ENCODE measurements at regions not wholly inside any gene's neighbourhood (a gene's known extent, or its start where the extent isn't known, plus 50 kb on each side); places are given as distances from the start of the nearest gene placed in this dataset.

DNA sequence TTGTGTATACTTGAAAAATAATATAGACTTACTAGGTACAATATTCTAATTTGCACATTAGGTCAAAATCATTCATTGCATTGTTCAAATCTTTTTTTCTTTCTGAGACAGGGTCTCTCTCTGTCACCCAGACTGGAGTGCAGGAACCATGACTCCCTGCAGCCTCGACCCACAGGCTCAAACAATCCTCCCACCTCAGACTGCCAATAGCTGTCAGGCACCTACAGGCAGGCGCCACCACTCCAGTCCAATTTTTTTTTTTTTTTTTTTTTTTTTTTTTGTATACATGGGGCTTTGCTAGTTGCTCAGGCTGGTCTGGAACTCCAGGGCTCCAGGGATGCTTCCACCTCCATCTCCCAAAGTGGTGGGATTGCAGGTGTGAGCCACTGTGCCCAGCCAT, 656.9 kb downstream of the KCNT2 start:
- Mint-ChIP-seq H3K4me1 (no peaks in the 10 kb centered on the region), H3K27me3 (ENCODE audit: low read depth) (no peaks in the 10 kb centered on the region), H3K9me3 (no peaks in the 10 kb centered on the region), H3K4me3 (no peak overlapping the region), H3K27ac (no peak overlapping the region), H3K36me3 (ENCODE audit: low read depth) (no peaks in the 10 kb centered on the region)
- TF ChIP-seq, protein P1, sequence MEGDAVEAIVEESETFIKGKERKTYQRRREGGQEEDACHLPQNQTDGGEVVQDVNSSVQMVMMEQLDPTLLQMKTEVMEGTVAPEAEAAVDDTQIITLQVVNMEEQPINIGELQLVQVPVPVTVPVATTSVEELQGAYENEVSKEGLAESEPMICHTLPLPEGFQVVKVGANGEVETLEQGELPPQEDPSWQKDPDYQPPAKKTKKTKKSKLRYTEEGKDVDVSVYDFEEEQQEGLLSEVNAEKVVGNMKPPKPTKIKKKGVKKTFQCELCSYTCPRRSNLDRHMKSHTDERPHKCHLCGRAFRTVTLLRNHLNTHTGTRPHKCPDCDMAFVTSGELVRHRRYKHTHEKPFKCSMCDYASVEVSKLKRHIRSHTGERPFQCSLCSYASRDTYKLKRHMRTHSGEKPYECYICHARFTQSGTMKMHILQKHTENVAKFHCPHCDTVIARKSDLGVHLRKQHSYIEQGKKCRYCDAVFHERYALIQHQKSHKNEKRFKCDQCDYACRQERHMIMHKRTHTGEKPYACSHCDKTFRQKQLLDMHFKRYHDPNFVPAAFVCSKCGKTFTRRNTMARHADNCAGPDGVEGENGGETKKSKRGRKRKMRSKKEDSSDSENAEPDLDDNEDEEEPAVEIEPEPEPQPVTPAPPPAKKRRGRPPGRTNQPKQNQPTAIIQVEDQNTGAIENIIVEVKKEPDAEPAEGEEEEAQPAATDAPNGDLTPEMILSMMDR (IDR thresholded peaks at IDR 0.05; ENCODE audit: unreplicated experiment in 3 of 3), result no peak

DNA sequence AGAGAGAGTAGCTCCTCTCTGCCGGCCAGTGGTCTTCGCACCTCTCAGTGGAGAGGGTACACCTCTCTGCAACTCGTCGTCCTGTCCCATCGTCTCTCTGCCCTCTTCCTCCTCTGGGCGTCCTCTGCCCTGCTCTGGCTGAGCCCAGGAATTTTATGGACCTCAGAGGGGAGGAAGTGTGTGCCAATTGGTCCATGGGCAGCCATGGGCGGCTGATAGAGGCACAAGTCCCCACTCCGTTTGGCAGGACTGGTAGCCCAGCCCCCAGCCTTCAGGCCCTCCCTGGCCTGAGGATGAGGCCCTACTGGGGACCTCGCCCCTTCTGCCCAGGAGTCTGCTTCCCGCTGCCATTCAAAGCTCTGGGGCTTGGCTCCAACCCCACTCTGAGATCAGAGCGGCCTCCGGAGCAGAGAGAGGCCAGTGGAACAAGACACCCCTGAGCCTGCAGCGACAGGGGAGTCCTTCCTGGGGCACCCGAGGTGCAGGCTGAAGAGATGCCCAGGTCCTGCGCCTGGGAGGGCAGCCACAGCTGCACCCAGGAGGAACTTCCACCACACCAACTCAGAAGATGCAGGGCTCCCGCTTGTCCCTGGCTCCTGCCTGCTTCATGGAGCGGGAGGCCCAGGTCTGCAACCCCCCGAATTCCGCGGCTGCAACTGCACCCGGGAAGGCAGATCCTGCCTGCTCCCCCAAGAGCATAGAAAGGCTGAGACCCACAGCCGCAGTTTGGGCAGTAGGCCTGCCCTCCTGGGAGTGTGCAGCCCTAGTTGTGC, 659.9 kb downstream of the KCNT2 start:
- Mint-ChIP-seq H3K36me3 (ENCODE audit: low read depth) (no peaks in the 10 kb centered on the region), H3K4me3 (no peak overlapping the region), H3K4me1 (no peaks in the 10 kb centered on the region), H3K9me3 (no peaks in the 10 kb centered on the region), H3K27me3 (ENCODE audit: low read depth) (no peaks in the 10 kb centered on the region), H3K27ac (no peak overlapping the region)
- TF ChIP-seq, protein P1 (IDR thresholded peaks at IDR 0.05; ENCODE audit: unreplicated experiment in 3 of 3), result no peak

DNA sequence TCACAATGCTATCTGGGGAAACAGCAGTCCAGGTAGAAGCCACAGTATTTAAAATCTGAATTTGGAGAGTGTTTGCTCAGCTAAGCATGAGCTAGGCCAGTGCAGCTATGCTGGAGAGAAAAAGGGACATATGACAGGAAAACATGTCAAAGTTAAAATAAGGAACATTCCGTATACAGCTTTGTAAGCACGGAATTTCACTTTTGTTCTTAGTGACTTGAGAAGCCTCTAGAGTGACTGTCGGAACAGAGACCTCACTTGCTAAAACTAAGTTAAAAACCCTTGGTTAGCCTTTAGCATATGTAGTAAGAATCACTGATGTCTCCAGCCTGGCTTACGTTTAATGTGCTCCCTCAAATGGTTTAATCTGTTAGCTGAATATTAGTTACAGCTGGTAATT, 661.7 kb downstream of the KCNT2 start:
- Mint-ChIP-seq H3K4me3 (no peak overlapping the region), H3K9me3 (no peaks in the 10 kb centered on the region), H3K4me1 (no peaks in the 10 kb centered on the region), H3K36me3 (ENCODE audit: low read depth) (no peaks in the 10 kb centered on the region), H3K27me3 (ENCODE audit: low read depth) (no peaks in the 10 kb centered on the region), H3K27ac (no peak overlapping the region)
- TF ChIP-seq, protein P1 (IDR thresholded peaks at IDR 0.05; ENCODE audit: unreplicated experiment in 3 of 3), result no peak

DNA sequence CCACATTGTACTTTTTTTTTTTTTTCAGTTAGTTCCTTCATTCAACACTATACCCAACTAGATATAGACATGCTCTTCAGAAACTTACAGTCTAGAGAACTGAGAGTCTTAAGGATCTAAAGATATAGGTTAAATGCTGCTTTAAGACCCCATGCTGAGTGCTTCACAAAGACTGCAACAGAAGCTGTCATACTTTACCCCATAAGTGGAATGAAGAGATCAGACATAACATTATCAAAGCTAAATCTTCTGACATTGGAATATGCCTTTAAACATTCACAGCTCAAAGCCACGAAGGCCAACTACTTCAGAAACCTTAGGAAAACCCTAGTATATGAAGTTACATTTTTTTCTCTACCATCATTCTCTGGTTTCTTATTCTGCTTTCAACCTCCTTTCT, 666.4 kb downstream of the KCNT2 start:
- Mint-ChIP-seq H3K4me3 (no peak overlapping the region), H3K9me3 (no peaks in the 10 kb centered on the region), H3K27ac (no peak overlapping the region), H3K36me3 (ENCODE audit: low read depth) (no peaks in the 10 kb centered on the region), H3K27me3 (ENCODE audit: low read depth) (no peaks in the 10 kb centered on the region), H3K4me1 (no peaks in the 10 kb centered on the region)
- TF ChIP-seq, protein P1 (IDR thresholded peaks at IDR 0.05; ENCODE audit: unreplicated experiment in 3 of 3), result no peak

DNA sequence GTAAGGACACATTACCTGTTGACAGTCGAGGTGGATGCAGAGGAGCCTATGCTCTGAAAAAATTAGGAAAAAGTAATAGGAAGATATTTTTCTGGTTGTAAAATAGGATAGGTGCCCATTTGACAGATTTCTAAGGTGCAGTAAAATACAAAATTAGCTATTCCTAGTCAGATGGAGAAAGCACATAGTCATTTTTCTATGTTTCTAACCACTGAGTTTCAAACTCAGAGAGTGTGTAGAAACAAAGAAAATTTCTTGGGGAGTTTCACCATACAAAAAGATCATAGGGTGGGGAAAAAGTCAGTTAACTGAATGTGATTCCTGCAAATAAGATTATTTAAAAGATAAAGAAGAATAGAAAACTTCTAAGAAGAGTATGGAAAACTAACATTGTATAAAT, 666.9 kb downstream of the KCNT2 start:
- H3K4me1 Mint-ChIP-seq, result no peaks in the 10 kb centered on the region
- H3K9me3 Mint-ChIP-seq, result no peaks in the 10 kb centered on the region
- no peaks in the 10 kb centered on the region for H3K36me3 Mint-ChIP-seq (ENCODE audit: low read depth)
- H3K4me3 Mint-ChIP-seq, result no peak overlapping the region
- no peaks in the 10 kb centered on the region for H3K27me3 Mint-ChIP-seq (ENCODE audit: low read depth)
- no peak overlapping the region for H3K27ac Mint-ChIP-seq
- TF ChIP-seq, protein P1 (IDR thresholded peaks at IDR 0.05; ENCODE audit: unreplicated experiment in 3 of 3), result no peak

DNA sequence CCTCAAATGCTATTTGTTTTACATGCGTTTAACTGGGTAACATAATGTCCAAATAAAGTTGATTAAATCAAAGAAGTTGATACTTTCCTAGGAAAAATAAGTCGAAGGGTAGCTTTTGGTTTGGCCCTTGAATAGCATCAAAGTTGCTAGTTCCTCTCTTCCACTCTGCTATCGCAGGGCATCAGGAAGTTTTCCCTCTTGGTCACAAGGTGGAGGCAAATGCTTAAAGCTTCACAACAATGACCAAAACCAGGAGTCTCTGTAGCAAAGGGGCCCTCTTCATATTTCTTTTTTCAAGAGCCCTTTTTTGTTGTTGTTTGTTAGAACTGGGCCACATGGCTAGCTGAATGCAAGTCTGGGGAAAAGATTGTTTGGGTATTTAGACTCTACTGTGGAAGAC, 668.4 kb downstream of the KCNT2 start:
- H3K9me3 Mint-ChIP-seq, result no peaks in the 10 kb centered on the region
- no peak overlapping the region for H3K27ac Mint-ChIP-seq
- H3K4me3 Mint-ChIP-seq, result no peak overlapping the region
- H3K4me1 Mint-ChIP-seq, result peaks cover 2% of the 10 kb centered on the region
- no peaks in the 10 kb centered on the region for H3K36me3 Mint-ChIP-seq (ENCODE audit: low read depth)
- TF ChIP-seq, protein P1 (IDR thresholded peaks at IDR 0.05; ENCODE audit: unreplicated experiment in 3 of 3), result peak in 1 of 3 experiments; percentile 23
- no peaks in the 10 kb centered on the region for H3K27me3 Mint-ChIP-seq (ENCODE audit: low read depth)
